ENCODE measurements at regions not wholly inside any gene's neighbourhood (a gene's known extent, or its start where the extent isn't known, plus 50 kb on each side); places are given as distances from the start of the nearest gene placed in this dataset.

DNA sequence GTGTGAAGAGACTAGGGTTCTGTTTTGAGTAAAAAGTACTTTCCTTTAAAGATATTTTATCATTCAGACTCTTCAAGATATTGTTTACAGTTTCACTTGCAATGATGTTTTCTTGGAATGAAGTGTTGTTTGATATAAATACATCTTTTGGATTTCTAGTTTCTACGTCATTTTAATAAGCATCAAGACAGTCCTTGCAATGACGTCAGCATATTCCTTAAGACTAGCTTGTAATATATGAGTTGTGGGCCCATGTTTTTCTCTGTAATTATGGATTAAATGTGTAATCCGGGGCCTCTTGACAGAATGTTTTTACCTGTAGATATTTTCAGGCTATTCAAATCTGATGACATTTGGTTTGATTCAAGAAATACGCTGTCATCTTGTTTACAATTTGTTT is 66.1 kb downstream of the RBMX2 start:
- TF ChIP-seq, protein P1, sequence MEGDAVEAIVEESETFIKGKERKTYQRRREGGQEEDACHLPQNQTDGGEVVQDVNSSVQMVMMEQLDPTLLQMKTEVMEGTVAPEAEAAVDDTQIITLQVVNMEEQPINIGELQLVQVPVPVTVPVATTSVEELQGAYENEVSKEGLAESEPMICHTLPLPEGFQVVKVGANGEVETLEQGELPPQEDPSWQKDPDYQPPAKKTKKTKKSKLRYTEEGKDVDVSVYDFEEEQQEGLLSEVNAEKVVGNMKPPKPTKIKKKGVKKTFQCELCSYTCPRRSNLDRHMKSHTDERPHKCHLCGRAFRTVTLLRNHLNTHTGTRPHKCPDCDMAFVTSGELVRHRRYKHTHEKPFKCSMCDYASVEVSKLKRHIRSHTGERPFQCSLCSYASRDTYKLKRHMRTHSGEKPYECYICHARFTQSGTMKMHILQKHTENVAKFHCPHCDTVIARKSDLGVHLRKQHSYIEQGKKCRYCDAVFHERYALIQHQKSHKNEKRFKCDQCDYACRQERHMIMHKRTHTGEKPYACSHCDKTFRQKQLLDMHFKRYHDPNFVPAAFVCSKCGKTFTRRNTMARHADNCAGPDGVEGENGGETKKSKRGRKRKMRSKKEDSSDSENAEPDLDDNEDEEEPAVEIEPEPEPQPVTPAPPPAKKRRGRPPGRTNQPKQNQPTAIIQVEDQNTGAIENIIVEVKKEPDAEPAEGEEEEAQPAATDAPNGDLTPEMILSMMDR (conservative IDR thresholded peaks at IDR 0.05), result no peak
- no peak for TF ChIP-seq ZFX (IDR thresholded peaks at IDR 0.05)
